ENCODE measurements at regions not wholly inside any gene's neighbourhood (a gene's known extent, or its start where the extent isn't known, plus 50 kb on each side); places are given as distances from the start of the nearest gene placed in this dataset.

DNA sequence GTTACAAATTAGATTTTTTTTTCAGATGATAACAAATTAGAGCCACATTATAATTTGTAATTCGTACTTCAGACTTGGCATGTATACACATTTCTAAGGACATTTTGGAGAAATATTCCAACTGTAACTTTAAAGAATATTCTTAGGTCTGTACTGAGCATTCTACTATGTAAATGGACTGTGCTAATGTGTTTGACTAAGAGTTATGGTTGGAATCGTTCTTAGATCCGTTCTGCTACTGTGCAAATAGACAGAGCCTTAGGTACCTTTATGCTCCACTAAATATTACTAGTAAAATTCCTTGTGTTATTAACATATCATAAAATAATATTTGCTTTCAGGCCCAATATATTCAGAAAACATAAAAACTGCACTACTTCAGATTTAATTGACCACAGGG is 1180.0 kb upstream of the TENM3 start:
- H3K4me1 ChIP-seq (ENCODE audit: low read length) = no peaks in the 10 kb centered on the region
- TF ChIP-seq EZH2phosphoT487 (IDR thresholded peaks at IDR 0.05; ENCODE audit: low read length) (no peak), EZH2 (optimal IDR thresholded peaks at IDR 0.05; ENCODE audit: low read depth, low read length) (no peak)
- TF ChIP-seq, protein P1, sequence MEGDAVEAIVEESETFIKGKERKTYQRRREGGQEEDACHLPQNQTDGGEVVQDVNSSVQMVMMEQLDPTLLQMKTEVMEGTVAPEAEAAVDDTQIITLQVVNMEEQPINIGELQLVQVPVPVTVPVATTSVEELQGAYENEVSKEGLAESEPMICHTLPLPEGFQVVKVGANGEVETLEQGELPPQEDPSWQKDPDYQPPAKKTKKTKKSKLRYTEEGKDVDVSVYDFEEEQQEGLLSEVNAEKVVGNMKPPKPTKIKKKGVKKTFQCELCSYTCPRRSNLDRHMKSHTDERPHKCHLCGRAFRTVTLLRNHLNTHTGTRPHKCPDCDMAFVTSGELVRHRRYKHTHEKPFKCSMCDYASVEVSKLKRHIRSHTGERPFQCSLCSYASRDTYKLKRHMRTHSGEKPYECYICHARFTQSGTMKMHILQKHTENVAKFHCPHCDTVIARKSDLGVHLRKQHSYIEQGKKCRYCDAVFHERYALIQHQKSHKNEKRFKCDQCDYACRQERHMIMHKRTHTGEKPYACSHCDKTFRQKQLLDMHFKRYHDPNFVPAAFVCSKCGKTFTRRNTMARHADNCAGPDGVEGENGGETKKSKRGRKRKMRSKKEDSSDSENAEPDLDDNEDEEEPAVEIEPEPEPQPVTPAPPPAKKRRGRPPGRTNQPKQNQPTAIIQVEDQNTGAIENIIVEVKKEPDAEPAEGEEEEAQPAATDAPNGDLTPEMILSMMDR (IDR thresholded peaks at IDR 0.05; ENCODE audit: low read length) = no peak
- DNase-seq = no peak
- H3K36me3 ChIP-seq (replicated peaks; ENCODE audit: insufficient read depth, low read length) = no peaks in the 10 kb centered on the region
- no peak overlapping the region for H2AFZ ChIP-seq (ENCODE audit: low read length)
- H3K4me2 ChIP-seq (ENCODE audit: low read depth, low read length) = no peak overlapping the region
- no peaks in the 10 kb centered on the region for H3K9me3 ChIP-seq (replicated peaks; ENCODE audit: insufficient read depth, low read length)
- H3K9me2 ChIP-seq (replicated peaks; ENCODE audit: insufficient read depth, low read length) = no peaks in the 10 kb centered on the region
- no peak overlapping the region for H3K9ac ChIP-seq (ENCODE audit: low read length)
- H4K20me1 ChIP-seq (ENCODE audit: insufficient read depth, low read length) = no peaks in the 10 kb centered on the region
- H3K79me2 ChIP-seq (ENCODE audit: low read length) = no peaks in the 10 kb centered on the region
- H3F3A ChIP-seq (ENCODE audit: insufficient read depth, low read length) = no peaks in the 10 kb centered on the region
- H3K27ac ChIP-seq (ENCODE audit: low read length) = no peak overlapping the region
- H3K27me3 ChIP-seq (replicated peaks; ENCODE audit: insufficient read depth, low read length) = no peaks in the 10 kb centered on the region
- no peak overlapping the region for H3K4me3 ChIP-seq (ENCODE audit: low read length)

DNA sequence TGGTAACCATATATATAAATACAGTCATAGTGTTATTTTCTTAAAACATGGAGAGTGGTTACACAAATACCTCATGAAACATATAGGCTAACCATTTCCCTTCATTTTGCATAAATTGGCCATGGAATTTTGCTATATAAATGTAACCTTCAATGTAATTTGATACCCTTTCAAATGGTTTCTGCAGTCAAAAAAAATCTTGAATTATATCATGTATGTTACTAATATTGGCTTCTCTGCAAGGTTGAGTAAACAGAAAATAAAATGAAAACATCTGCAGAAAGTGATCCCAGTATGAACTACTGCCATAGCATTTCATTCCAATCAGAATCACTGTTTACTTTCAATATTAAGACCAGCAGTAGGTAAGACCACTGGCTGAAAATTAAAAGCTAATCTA is 1165.9 kb upstream of the TENM3 start:
- H3K36me3 ChIP-seq (replicated peaks; ENCODE audit: insufficient read depth, low read length) = no peaks in the 10 kb centered on the region
- TF ChIP-seq, protein P1 (IDR thresholded peaks at IDR 0.05; ENCODE audit: low read length) = no peak
- no peak for TF ChIP-seq EZH2phosphoT487 (IDR thresholded peaks at IDR 0.05; ENCODE audit: low read length)
- no peak for TF ChIP-seq EZH2 (optimal IDR thresholded peaks at IDR 0.05; ENCODE audit: low read depth, low read length)
- H3K9me2 ChIP-seq (replicated peaks; ENCODE audit: insufficient read depth, low read length) = no peaks in the 10 kb centered on the region
- H2AFZ ChIP-seq (ENCODE audit: low read length) = no peak overlapping the region
- no peaks in the 10 kb centered on the region for H4K20me1 ChIP-seq (ENCODE audit: insufficient read depth, low read length)
- no peak overlapping the region for H3K4me3 ChIP-seq (ENCODE audit: low read length)
- no peak overlapping the region for H3K4me2 ChIP-seq (ENCODE audit: low read depth, low read length)
- no peaks in the 10 kb centered on the region for H3K9me3 ChIP-seq (replicated peaks; ENCODE audit: insufficient read depth, low read length)
- no peaks in the 10 kb centered on the region for H3F3A ChIP-seq (ENCODE audit: insufficient read depth, low read length)
- no peaks in the 10 kb centered on the region for H3K4me1 ChIP-seq (ENCODE audit: low read length)
- DNase-seq = no peak
- H3K27me3 ChIP-seq (replicated peaks; ENCODE audit: insufficient read depth, low read length) = no peaks in the 10 kb centered on the region
- H3K27ac ChIP-seq (ENCODE audit: low read length) = no peak overlapping the region
- no peak overlapping the region for H3K9ac ChIP-seq (ENCODE audit: low read length)
- no peaks in the 10 kb centered on the region for H3K79me2 ChIP-seq (ENCODE audit: low read length)

DNA sequence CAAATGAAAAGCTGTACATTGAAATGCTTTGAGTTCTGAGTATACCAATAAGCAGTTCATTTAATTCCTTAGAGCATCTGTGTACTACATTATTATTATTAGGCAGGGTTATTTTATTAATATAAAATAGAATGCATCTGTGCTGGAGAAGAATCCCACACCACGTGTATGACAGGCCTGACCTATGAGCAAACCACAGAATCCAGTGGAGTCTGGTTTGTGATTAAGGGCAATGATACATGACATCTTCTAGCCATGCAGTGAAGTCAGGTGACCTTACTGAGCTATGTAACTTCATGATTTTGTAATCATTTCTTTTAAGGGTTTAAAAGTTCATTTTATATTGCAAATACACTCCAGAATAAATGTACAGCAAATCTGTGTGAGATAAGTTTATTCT is 1165.0 kb upstream of the TENM3 start:
- TF ChIP-seq, protein P1 (IDR thresholded peaks at IDR 0.05; ENCODE audit: low read length) = no peak
- TF ChIP-seq EZH2 (optimal IDR thresholded peaks at IDR 0.05; ENCODE audit: low read depth, low read length) (no peak), EZH2phosphoT487 (IDR thresholded peaks at IDR 0.05; ENCODE audit: low read length) (no peak)
- H3K4me3 ChIP-seq (ENCODE audit: low read length) = no peak overlapping the region
- no peak overlapping the region for H3K27ac ChIP-seq (ENCODE audit: low read length)
- no peaks in the 10 kb centered on the region for H3K36me3 ChIP-seq (replicated peaks; ENCODE audit: insufficient read depth, low read length)
- H3K9ac ChIP-seq (ENCODE audit: low read length) = no peak overlapping the region
- H3K4me2 ChIP-seq (ENCODE audit: low read depth, low read length) = no peak overlapping the region
- H3K4me1 ChIP-seq (ENCODE audit: low read length) = no peaks in the 10 kb centered on the region
- H3K79me2 ChIP-seq (ENCODE audit: low read length) = no peaks in the 10 kb centered on the region
- no peaks in the 10 kb centered on the region for H4K20me1 ChIP-seq (ENCODE audit: insufficient read depth, low read length)
- no peak for DNase-seq
- H3F3A ChIP-seq (ENCODE audit: insufficient read depth, low read length) = no peaks in the 10 kb centered on the region
- H3K9me3 ChIP-seq (replicated peaks; ENCODE audit: insufficient read depth, low read length) = no peaks in the 10 kb centered on the region
- H3K9me2 ChIP-seq (replicated peaks; ENCODE audit: insufficient read depth, low read length) = no peaks in the 10 kb centered on the region
- no peaks in the 10 kb centered on the region for H3K27me3 ChIP-seq (replicated peaks; ENCODE audit: insufficient read depth, low read length)
- H2AFZ ChIP-seq (ENCODE audit: low read length) = no peak overlapping the region

Data from MM.1S (cell line).